Memory B cell (primary cell): ENCODE measurements at regions not wholly inside any gene's neighbourhood (a gene's known extent, or its start where the extent isn't known, plus 50 kb on each side); places are given as distances from the start of the nearest gene placed in this dataset.

Experiments
- ATAC-seq: fragments of 150-1000 bp; cut with Tn5 transposase; 2 replicates; pipeline ENCODE4 v1.10.0; 2021; ENCODE audit warnings: low read depth, mild to moderate bottlenecking, moderate library complexity
- DNase-seq, 2 donors: peaks; one replicate each; pipeline ENCODE4 v3.0.0; 2022; ENCODE audit warnings: low spot score in 2 of 2
- H3K27ac Mint-ChIP-seq: one replicate; pipeline ENCODE4 v1.8.0; 2022; ENCODE audit warnings: mild to moderate bottlenecking, moderate library complexity, mixed read lengths
- H3K27me3 Mint-ChIP-seq: one replicate; pipeline ENCODE4 v1.8.0; 2022; ENCODE audit warnings: mixed read lengths
- H3K36me3 Mint-ChIP-seq: one replicate; pipeline ENCODE4 v1.8.0; 2022; ENCODE audit warnings: mild to moderate bottlenecking, mixed read lengths
- H3K4me1 Mint-ChIP-seq: one replicate; pipeline ENCODE4 v1.8.0; 2022; ENCODE audit warnings: mixed read lengths
- H3K4me3 Mint-ChIP-seq: one replicate; pipeline ENCODE4 v1.8.0; 2022; ENCODE audit warnings: mild to moderate bottlenecking, moderate library complexity, mixed read lengths
- H3K9me3 Mint-ChIP-seq: one replicate; pipeline ENCODE4 v1.8.0; 2022; ENCODE audit warnings: mixed read lengths

- DNase-seq (no peak), ATAC-seq (no peak)
- no peaks in the 10 kb centered on the region for H3K36me3 Mint-ChIP-seq
- no peak overlapping the region for H3K27ac Mint-ChIP-seq
- H3K27me3 Mint-ChIP-seq = no peaks in the 10 kb centered on the region
- no peak overlapping the region for H3K4me3 Mint-ChIP-seq
- no peaks in the 10 kb centered on the region for H3K9me3 Mint-ChIP-seq
- H3K4me1 Mint-ChIP-seq = no peaks in the 10 kb centered on the region
Observed at GRCh38 chr1:104791030-104791429, 1041.3 kb downstream of the AMY1C start.

DNA sequence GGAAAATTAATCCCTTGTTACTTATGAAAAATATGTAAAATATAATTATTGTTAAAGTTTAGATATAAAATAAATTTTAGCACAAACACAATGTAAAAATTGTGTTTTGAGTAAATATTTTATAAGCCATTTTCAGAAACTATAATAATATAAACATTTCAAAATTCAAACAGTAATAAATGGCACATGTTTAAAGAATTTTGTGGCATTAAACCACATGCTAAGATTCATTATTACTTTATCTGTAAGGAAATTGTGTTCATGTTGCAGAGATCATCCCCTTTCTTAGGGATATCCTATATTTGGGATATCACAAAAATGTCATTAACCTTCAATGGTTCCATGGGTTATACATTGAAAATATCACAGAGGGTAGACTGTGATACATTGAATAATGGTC is 1044.3 kb downstream of the AMY1C start:
- Mint-ChIP-seq H3K27ac (no peak overlapping the region), H3K4me3 (no peak overlapping the region), H3K27me3 (no peaks in the 10 kb centered on the region), H3K9me3 (no peaks in the 10 kb centered on the region), H3K36me3 (no peaks in the 10 kb centered on the region), H3K4me1 (no peaks in the 10 kb centered on the region)
- ATAC-seq = no peak
- DNase-seq = no peak

DNA sequence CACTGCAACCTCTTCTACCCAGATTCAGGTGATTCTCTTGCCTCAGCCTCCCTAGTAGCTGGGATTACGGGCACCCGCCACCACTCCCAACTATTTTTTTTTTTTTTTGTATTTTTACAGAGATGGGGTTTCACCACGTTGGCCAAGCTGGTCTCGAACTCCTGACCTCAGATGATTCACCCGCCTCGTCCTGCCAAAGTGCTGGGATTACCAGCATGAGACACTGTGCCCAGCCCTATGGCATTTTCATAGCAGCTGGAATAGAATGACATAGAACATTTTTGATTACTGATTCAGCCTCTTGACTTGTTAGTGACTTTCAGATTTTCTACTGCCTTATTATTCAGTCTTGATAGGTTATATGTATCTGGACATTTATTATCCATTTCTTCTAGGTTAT is 1046.2 kb downstream of the AMY1C start:
- DNase-seq (no peak), ATAC-seq (no peak)
- H3K4me3 Mint-ChIP-seq = no peak overlapping the region
- H3K9me3 Mint-ChIP-seq = no peaks in the 10 kb centered on the region
- no peaks in the 10 kb centered on the region for H3K36me3 Mint-ChIP-seq
- no peak overlapping the region for H3K27ac Mint-ChIP-seq
- H3K27me3 Mint-ChIP-seq = no peaks in the 10 kb centered on the region
- H3K4me1 Mint-ChIP-seq = no peaks in the 10 kb centered on the region

- Mint-ChIP-seq H3K9me3 (no peaks in the 10 kb centered on the region), H3K4me3 (no peak overlapping the region), H3K27ac (no peak overlapping the region), H3K36me3 (no peaks in the 10 kb centered on the region), H3K4me1 (no peaks in the 10 kb centered on the region), H3K27me3 (no peaks in the 10 kb centered on the region)
- no peak for ATAC-seq
- no peak for DNase-seq
Observed at GRCh38 chr1:104797982-104798381, 1048.3 kb downstream of the AMY1C start.

DNA sequence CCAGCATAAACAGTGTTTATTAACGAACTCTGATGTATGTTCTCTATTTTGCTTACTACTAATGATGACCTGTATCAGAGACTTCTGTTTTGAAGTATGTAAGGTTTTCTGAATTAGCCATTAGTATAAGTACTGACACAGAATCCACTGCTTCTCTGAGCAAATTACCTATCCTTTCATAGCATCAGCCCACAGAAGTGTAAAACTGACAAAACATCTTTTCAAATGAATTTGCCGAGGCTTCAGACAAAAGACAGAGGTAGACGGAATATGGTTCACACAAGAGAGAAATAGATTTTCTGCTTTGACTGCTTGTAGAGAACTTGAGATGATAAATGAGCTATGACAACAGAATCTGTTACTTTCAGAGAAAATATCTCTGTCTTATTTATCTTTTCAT is 1051.6 kb downstream of the AMY1C start:
- Mint-ChIP-seq H3K27ac (no peak overlapping the region), H3K36me3 (no peaks in the 10 kb centered on the region), H3K4me3 (no peak overlapping the region), H3K9me3 (no peaks in the 10 kb centered on the region), H3K4me1 (no peaks in the 10 kb centered on the region), H3K27me3 (no peaks in the 10 kb centered on the region)
- DNase-seq = no peak
- no peak for ATAC-seq

DNA sequence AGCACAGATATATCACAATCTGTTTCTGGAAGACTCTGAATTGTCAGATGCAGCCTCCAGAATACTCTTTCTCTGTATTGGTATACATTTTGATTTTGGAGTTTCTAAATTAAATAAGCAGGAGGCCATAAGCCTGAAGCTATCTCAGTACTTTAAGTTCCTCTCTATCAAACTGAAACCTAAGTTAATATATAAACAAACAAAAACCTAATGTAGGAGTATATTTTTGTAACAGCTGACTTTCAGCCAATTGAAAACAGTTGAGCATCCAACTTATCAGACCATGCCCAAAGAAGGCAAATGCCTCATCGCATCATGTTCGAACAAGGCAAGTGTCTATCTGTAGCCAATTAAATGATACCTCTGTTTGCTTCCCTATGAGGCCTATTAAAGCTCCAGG is 1054.4 kb downstream of the AMY1C start:
- DNase-seq (no peak), ATAC-seq (no peak)
- Mint-ChIP-seq H3K9me3 (no peaks in the 10 kb centered on the region), H3K4me1 (no peaks in the 10 kb centered on the region), H3K27me3 (no peaks in the 10 kb centered on the region), H3K4me3 (no peak overlapping the region), H3K36me3 (no peaks in the 10 kb centered on the region), H3K27ac (no peak overlapping the region)

- Mint-ChIP-seq H3K27ac (no peak overlapping the region), H3K27me3 (no peaks in the 10 kb centered on the region), H3K36me3 (no peaks in the 10 kb centered on the region), H3K4me1 (no peaks in the 10 kb centered on the region), H3K9me3 (no peaks in the 10 kb centered on the region), H3K4me3 (no peak overlapping the region)
- ATAC-seq (no peak), DNase-seq (no peak)
Observed at GRCh38 chr1:104807590-104807989, 1057.9 kb downstream of the AMY1C start.

DNA sequence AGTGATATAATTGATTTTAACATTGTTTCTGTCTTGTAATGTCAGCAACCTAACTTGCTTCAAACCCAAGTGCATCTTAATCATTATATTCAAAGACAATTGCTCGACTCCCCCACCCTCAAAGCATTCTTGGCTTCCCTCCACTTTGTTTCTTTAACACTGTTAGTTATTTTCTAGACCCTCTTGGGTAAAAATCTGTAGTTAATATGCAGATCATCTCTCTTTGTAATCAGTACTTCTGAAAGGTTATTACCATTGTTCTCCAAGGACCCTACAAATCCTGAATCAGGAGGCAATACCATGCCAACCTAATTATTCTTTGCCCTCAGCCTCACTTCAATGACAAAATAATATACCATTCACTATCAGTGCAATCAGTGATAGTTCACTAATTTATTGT is 1075.7 kb downstream of the AMY1C start:
- H3K9me3 Mint-ChIP-seq = no peaks in the 10 kb centered on the region
- H3K4me1 Mint-ChIP-seq = no peaks in the 10 kb centered on the region
- no peak for ATAC-seq
- no peaks in the 10 kb centered on the region for H3K36me3 Mint-ChIP-seq
- no peak overlapping the region for H3K4me3 Mint-ChIP-seq
- no peak for DNase-seq
- no peak overlapping the region for H3K27ac Mint-ChIP-seq
- H3K27me3 Mint-ChIP-seq = no peaks in the 10 kb centered on the region

GRCh38 chr1:104830534-104830933 is 1080.8 kb downstream of the AMY1C start:
- H3K27ac Mint-ChIP-seq = no peak overlapping the region
- peaks cover 1% of the 10 kb centered on the region for H3K27me3 Mint-ChIP-seq
- peaks cover under 1% of the 10 kb centered on the region for H3K9me3 Mint-ChIP-seq
- no peak for ATAC-seq
- no peaks in the 10 kb centered on the region for H3K36me3 Mint-ChIP-seq
- DNase-seq = no peak
- no peaks in the 10 kb centered on the region for H3K4me1 Mint-ChIP-seq
- H3K4me3 Mint-ChIP-seq = no peak overlapping the region

DNA sequence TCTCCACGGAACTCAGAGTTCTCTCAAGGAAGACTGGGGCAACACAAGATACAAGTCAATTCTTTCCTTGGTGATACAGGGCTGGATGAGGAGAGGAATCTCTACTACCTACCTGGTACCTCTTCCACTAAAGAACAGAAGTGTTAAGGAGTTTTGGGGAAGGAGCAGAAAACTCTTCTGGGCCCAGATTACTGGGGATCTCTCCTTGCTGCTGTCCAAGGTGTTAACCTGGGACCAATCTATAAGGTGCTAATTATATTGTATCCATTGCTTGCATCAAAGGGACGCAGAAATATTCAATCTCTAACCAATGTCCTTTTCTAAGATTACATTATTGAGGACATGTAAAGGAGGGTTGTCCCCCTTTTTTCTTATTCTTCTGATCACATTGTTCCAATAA is 1102.5 kb downstream of the AMY1C start:
- H3K9me3 Mint-ChIP-seq = no peaks in the 10 kb centered on the region

GRCh38 chr1:104853276-104853675 is 1103.6 kb downstream of the AMY1C start:
- Mint-ChIP-seq H3K27ac (no peak overlapping the region), H3K4me1 (no peaks in the 10 kb centered on the region)
- no peak for ATAC-seq

More for the DNA sequence above, 1102.5 kb downstream of the AMY1C start:
- no peaks in the 10 kb centered on the region for H3K36me3 Mint-ChIP-seq
- no peaks in the 10 kb centered on the region for H3K27me3 Mint-ChIP-seq
- H3K4me1 Mint-ChIP-seq = no peaks in the 10 kb centered on the region
- no peak overlapping the region for H3K4me3 Mint-ChIP-seq
- DNase-seq = no peak
- H3K27ac Mint-ChIP-seq = no peak overlapping the region
- ATAC-seq = no peak

GRCh38 chr1:104854529-104854928 is 1104.8 kb downstream of the AMY1C start:
- Mint-ChIP-seq H3K4me1 (no peaks in the 10 kb centered on the region), H3K36me3 (no peaks in the 10 kb centered on the region), H3K27me3 (no peaks in the 10 kb centered on the region), H3K27ac (no peak overlapping the region), H3K4me3 (no peak overlapping the region), H3K9me3 (peaks cover 3% of the 10 kb centered on the region)
- DNase-seq (no peak), ATAC-seq (no peak)

More at GRCh38 chr1:104853276-104853675, 1103.6 kb downstream of the AMY1C start:
- Mint-ChIP-seq H3K27me3 (no peaks in the 10 kb centered on the region), H3K4me3 (no peak overlapping the region), H3K36me3 (no peaks in the 10 kb centered on the region), H3K9me3 (peaks cover 3% of the 10 kb centered on the region)
- no peak for DNase-seq

- H3K36me3 Mint-ChIP-seq = no peaks in the 10 kb centered on the region
- no peak overlapping the region for H3K4me3 Mint-ChIP-seq
- no peaks in the 10 kb centered on the region for H3K27me3 Mint-ChIP-seq
- ATAC-seq (no peak), DNase-seq (no peak)
- H3K27ac Mint-ChIP-seq = no peak overlapping the region
- peaks cover 3% of the 10 kb centered on the region for H3K9me3 Mint-ChIP-seq
- no peaks in the 10 kb centered on the region for H3K4me1 Mint-ChIP-seq
Observed at GRCh38 chr1:104855550-104855949, 1105.9 kb downstream of the AMY1C start.

DNA sequence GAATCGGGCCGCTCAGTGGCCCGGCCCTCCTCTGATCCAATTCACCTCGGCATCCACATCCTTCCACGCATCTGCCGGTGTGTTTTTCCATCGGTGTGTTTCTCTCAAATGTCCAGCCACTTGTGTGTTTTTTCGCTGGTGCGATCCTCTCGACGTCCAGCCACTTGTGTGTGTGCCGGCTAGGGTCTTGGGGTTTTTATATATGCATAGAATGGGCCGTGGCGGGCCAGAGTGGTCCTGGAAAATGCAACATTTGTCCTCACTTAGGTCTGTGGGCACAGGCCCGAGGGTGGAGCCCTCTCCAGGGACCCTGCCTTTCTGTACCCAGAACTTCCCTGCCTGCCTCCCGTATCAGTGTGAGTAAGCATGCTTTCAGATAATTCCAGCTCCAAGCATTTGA is 1106.4 kb downstream of the AMY1C start:
- Mint-ChIP-seq H3K27me3 (no peaks in the 10 kb centered on the region), H3K36me3 (no peaks in the 10 kb centered on the region), H3K9me3 (peaks cover 3% of the 10 kb centered on the region), H3K4me1 (no peaks in the 10 kb centered on the region), H3K27ac (no peak overlapping the region), H3K4me3 (no peak overlapping the region)
- DNase-seq (no peak), ATAC-seq (no peak)

GRCh38 chr1:104856518-104856917 is 1106.8 kb downstream of the AMY1C start:
- no peak for ATAC-seq
- DNase-seq = no peak
- H3K27ac Mint-ChIP-seq = no peak overlapping the region
- no peak overlapping the region for H3K4me3 Mint-ChIP-seq
- H3K27me3 Mint-ChIP-seq = no peaks in the 10 kb centered on the region
- peaks cover 3% of the 10 kb centered on the region for H3K9me3 Mint-ChIP-seq
- H3K36me3 Mint-ChIP-seq = no peaks in the 10 kb centered on the region
- no peaks in the 10 kb centered on the region for H3K4me1 Mint-ChIP-seq

- Mint-ChIP-seq H3K27ac (no peak overlapping the region), H3K36me3 (no peaks in the 10 kb centered on the region), H3K4me3 (no peak overlapping the region), H3K9me3 (no peaks in the 10 kb centered on the region), H3K4me1 (no peaks in the 10 kb centered on the region), H3K27me3 (no peaks in the 10 kb centered on the region)
- DNase-seq (no peak), ATAC-seq (no peak)
Observed at GRCh38 chr1:104868794-104869193, 1119.1 kb downstream of the AMY1C start.
